H9 (cell line): ENCODE measurements at regions not wholly inside any gene's neighbourhood (a gene's known extent, or its start where the extent isn't known, plus 50 kb on each side); places are given as distances from the start of the nearest gene placed in this dataset.

Experiments
- DNase-seq: peaks from one replicate; pipeline ENCODE4 v3.0.0-alpha.2; 2017
- H2AFZ ChIP-seq: one replicate; pipeline ENCODE4 v1.6.1; 2013; ENCODE audit warnings: mild to moderate bottlenecking, low read length, control low read depth, moderate library complexity
- H2AK5ac ChIP-seq: 2 replicates; pipeline ENCODE4 v1.6.1; 2013; ENCODE audit warnings: low read length, control low read depth, mixed read lengths; ENCODE audit not compliant: insufficient read length
- H2BK120ac ChIP-seq: one replicate; pipeline ENCODE4 v1.6.1; 2013; ENCODE audit warnings: low read depth, mild to moderate bottlenecking, low read length, control low read depth, inconsistent platforms; ENCODE audit not compliant: poor library complexity, severe bottlenecking
- H2BK12ac ChIP-seq: 2 replicates; pipeline ENCODE4 v1.6.1; 2013; ENCODE audit warnings: low read length, control low read depth, mixed read lengths, low read depth; ENCODE audit not compliant: insufficient read length
- H2BK15ac ChIP-seq: 2 replicates; pipeline ENCODE4 v1.6.1; 2013; ENCODE audit warnings: low read depth, low read length, control low read depth
- H2BK20ac ChIP-seq: one replicate; pipeline ENCODE4 v1.6.1; 2013; ENCODE audit warnings: low read depth, mild to moderate bottlenecking, low read length, control low read depth, inconsistent platforms; ENCODE audit not compliant: poor library complexity, severe bottlenecking
- H2BK5ac ChIP-seq: 2 replicates; pipeline ENCODE4 v1.6.1; 2013; ENCODE audit warnings: low read length, control low read depth, mixed read lengths; ENCODE audit not compliant: insufficient read length
- H3K14ac ChIP-seq: 2 replicates; pipeline ENCODE4 v1.6.1; 2013; ENCODE audit warnings: low read length, control low read depth; ENCODE audit not compliant: insufficient read depth
- H3K18ac ChIP-seq: 2 replicates; pipeline ENCODE4 v1.6.1; 2013; ENCODE audit warnings: low read depth, mild to moderate bottlenecking, mixed read lengths, low read length, control low read depth; ENCODE audit not compliant: insufficient read length
- H3K23ac ChIP-seq: 2 replicates; pipeline ENCODE4 v1.6.1; 2013; ENCODE audit warnings: low read length, control low read depth, mixed read lengths, low read depth; ENCODE audit not compliant: insufficient read length
- H3K23me2 ChIP-seq: 2 replicates; pipeline ENCODE4 v1.6.1; 2013; ENCODE audit warnings: low read depth, mild to moderate bottlenecking, mixed read lengths, low read length, control low read depth; ENCODE audit not compliant: insufficient read length, poor library complexity, severe bottlenecking
- H3K27ac ChIP-seq: 2 replicates; pipeline ENCODE4 v1.5.1; 2013; ENCODE audit warnings: low read length, control low read depth, mixed read lengths, low read depth; ENCODE audit not compliant: insufficient read length
- H3K27me3 ChIP-seq: 2 replicates; pipeline ENCODE4 v1.6.1; 2013; ENCODE audit warnings: low read length, control low read depth, inconsistent platforms; ENCODE audit not compliant: insufficient read depth
- H3K4ac ChIP-seq: 2 replicates; pipeline ENCODE4 v1.6.1; 2013; ENCODE audit warnings: low read depth, mild to moderate bottlenecking, control low read depth, inconsistent platforms, low read length, moderate library complexity
- H3K4me1 ChIP-seq: 2 replicates; pipeline ENCODE4 v1.6.1; 2013; ENCODE audit warnings: low read length, control low read depth, inconsistent platforms; ENCODE audit not compliant: insufficient read depth
- H3K4me2 ChIP-seq: 2 replicates; pipeline ENCODE4 v1.6.1; 2013; ENCODE audit warnings: low read length, control low read depth, mixed read lengths; ENCODE audit not compliant: insufficient read length, insufficient read depth
- H3K56ac ChIP-seq: 2 replicates; pipeline ENCODE4 v1.6.1; 2013; ENCODE audit warnings: low read depth, mild to moderate bottlenecking, mixed read lengths, low read length, control low read depth; ENCODE audit not compliant: insufficient read length
- H3K79me1 ChIP-seq: 2 replicates; pipeline ENCODE4 v1.6.1; 2013; ENCODE audit warnings: low read depth, mild to moderate bottlenecking, moderate library complexity, low read length, control low read depth, inconsistent platforms; ENCODE audit not compliant: insufficient read depth, poor library complexity, severe bottlenecking
- H3K79me2 ChIP-seq: 2 replicates; pipeline ENCODE4 v1.6.1; 2013; ENCODE audit warnings: low read length, control low read depth, inconsistent platforms; ENCODE audit not compliant: insufficient read depth
- H3K9ac ChIP-seq: 2 replicates; pipeline ENCODE4 v1.6.1; 2013; ENCODE audit warnings: low read length, control low read depth, mixed read lengths; ENCODE audit not compliant: insufficient read length; ENCODE audit errors: extremely low read depth
- H3K9me3 ChIP-seq: one replicate; pipeline ENCODE4 v1.6.1; 2013; ENCODE audit warnings: low read depth, low read length, inconsistent platforms; ENCODE audit not compliant: control insufficient read depth
- H3T11ph ChIP-seq: one replicate; pipeline ENCODE4 v1.6.1; 2013; ENCODE audit warnings: mild to moderate bottlenecking, low read length, control low read depth, inconsistent platforms
- H4K20me1 ChIP-seq: one replicate; pipeline ENCODE4 v1.6.1; 2013; ENCODE audit not compliant: control insufficient read depth, insufficient read length, insufficient read depth
- H4K5ac ChIP-seq: 2 replicates; pipeline ENCODE4 v1.6.1; 2013; ENCODE audit warnings: low read depth, mild to moderate bottlenecking, mixed read lengths, low read length, control low read depth; ENCODE audit not compliant: insufficient read length
- H4K8ac ChIP-seq: replicated peaks from 2 replicates; pipeline ENCODE4 v1.6.1; 2013; ENCODE audit warnings: low read length, control low read depth, mixed read lengths, low read depth; ENCODE audit not compliant: insufficient read length
- H4K91ac ChIP-seq: 2 replicates; pipeline ENCODE4 v1.6.1; 2013; ENCODE audit warnings: low read depth, mild to moderate bottlenecking, moderate library complexity, mixed read lengths, low read length, control low read depth; ENCODE audit not compliant: insufficient read length
- H3K27ac Mint-ChIP-seq, 3 experiments: 2 replicates in 2 of 3; 3 replicates in 1 of 3; pipeline ENCODE4 v1.8.0; 2020 to 2021; ENCODE audit warnings: mixed read lengths in 3 of 3, mild to moderate bottlenecking in 1 of 3, moderate library complexity in 1 of 3
- H3K27me3 Mint-ChIP-seq: 2 replicates; pipeline ENCODE4 v1.8.0; 2021; ENCODE audit warnings: low read depth, mild to moderate bottlenecking, moderate library complexity, mixed read lengths
- H3K36me3 Mint-ChIP-seq, 3 experiments: 2 replicates in 2 of 3; 3 replicates in 1 of 3; pipeline ENCODE4 v1.8.0; 2020 to 2021; ENCODE audit warnings: low read depth in 3 of 3, mixed read lengths in 3 of 3; ENCODE audit not compliant: insufficient read depth in 1 of 3
- H3K4me1 Mint-ChIP-seq, 2 experiments: 2 replicates each; pipeline ENCODE4 v1.8.0; 2020; ENCODE audit warnings: mixed read lengths in 2 of 2
- H3K4me3 Mint-ChIP-seq, 2 experiments: 2 replicates in 1 of 2; 3 replicates in 1 of 2; pipeline ENCODE4 v1.8.0; 2020 to 2021; ENCODE audit warnings: mild to moderate bottlenecking in 2 of 2, mixed read lengths in 2 of 2, moderate library complexity in 1 of 2
- H3K9me3 Mint-ChIP-seq, 2 experiments: 2 replicates in 1 of 2; 3 replicates in 1 of 2; pipeline ENCODE4 v1.8.0; 2020; ENCODE audit warnings: mild to moderate bottlenecking in 2 of 2, mixed read lengths in 2 of 2, moderate library complexity in 1 of 2
- CTCF ChIP-seq: fragments of 200-600 bp; sonication (generic); conservative IDR thresholded peaks from 3 replicates; pipeline ENCODE4 v1.8.0; 2021; ENCODE audit warnings: antibody characterized with exemption, mild to moderate bottlenecking
- WGBS: extraction: QIAGEN DNeasy Blood & Tissue Kit; methylation state at CpG from one replicate; pipeline ENCODE4 v1.1.7; 2013; ENCODE audit warnings: missing lambda C conversion rate, low lambda C conversion rate, mixed read lengths; ENCODE audit not compliant: insufficient read length; ENCODE audit errors: extremely low coverage; 5-methylcytosine and 5-hydroxymethylcytosine counted together

DNA sequence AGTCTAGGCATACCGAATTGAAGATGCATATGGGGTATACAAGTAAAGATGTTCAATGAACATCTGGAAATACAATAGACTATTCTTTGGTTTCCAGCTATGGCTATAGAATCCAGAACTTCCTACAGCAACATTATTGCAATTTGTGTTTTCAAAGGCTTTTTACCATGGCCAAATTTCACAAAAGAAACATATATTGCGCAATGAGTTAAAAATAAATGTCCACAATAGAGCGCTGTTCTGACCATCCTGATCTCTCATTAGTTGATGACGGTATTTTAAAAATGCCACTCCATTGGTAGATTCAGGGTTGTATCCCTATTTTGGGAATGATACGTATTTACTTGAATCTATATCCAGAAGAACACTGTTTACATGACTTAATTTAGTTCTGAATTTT is 139.2 kb downstream of the LINC00632 start:
- H2AFZ ChIP-seq, result no peak overlapping the region
- Mint-ChIP-seq H3K27me3 (no peaks in the 10 kb centered on the region; the same call in 1 of the 2 replicates), H3K27ac (no peak overlapping the region), H3K36me3 (peaks cover 0 to 2% (median 0%) of the 10 kb centered on the region in 3 experiments; a peak in 2 of 7 replicates), H3K9me3 (peaks cover 55 to 57% of the 10 kb centered on the region in 2 experiments), H3K4me3 (no peak overlapping the region), H3K4me1 (peaks cover 4% of the 10 kb centered on the region in 2 experiments; a peak in 3 of 4 replicates)
- H4K91ac ChIP-seq, result no peak overlapping the region
- no peak overlapping the region for H3K4me2 ChIP-seq
- H3K27me3 ChIP-seq, result no peaks in the 10 kb centered on the region
- H3K79me2 ChIP-seq, result no peaks in the 10 kb centered on the region
- H4K5ac ChIP-seq, result no peak overlapping the region
- no peak overlapping the region for H2BK15ac ChIP-seq
- no peak for DNase-seq
- H4K8ac ChIP-seq, result no peak overlapping the region
- no peak overlapping the region for H2BK120ac ChIP-seq
- no peak overlapping the region for H3K4ac ChIP-seq
- H3T11ph ChIP-seq, result no peak overlapping the region
- no peaks in the 10 kb centered on the region for H3K79me1 ChIP-seq
- no peak overlapping the region for H2BK12ac ChIP-seq
- no peak overlapping the region for H3K23ac ChIP-seq
- no peak overlapping the region for H3K14ac ChIP-seq
- TF ChIP-seq CTCF, result no peak
- no peaks in the 10 kb centered on the region for H3K4me1 ChIP-seq
- H3K56ac ChIP-seq, result no peak overlapping the region
- H3K18ac ChIP-seq, result no peak overlapping the region
- H2BK20ac ChIP-seq, result no peak overlapping the region
- H3K27ac ChIP-seq, result no peak overlapping the region
- no peak overlapping the region for H2AK5ac ChIP-seq
- no peaks in the 10 kb centered on the region for H3K9me3 ChIP-seq
- H4K20me1 ChIP-seq, result no peaks in the 10 kb centered on the region
- no CpG with 5 or more reads among the region's 5 CpGs for WGBS
- H2BK5ac ChIP-seq, result no peak overlapping the region
- H3K23me2 ChIP-seq, result no peaks in the 10 kb centered on the region
- no peak overlapping the region for H3K9ac ChIP-seq
